ENCODE measurements at regions not wholly inside any gene's neighbourhood (a gene's known extent, or its start where the extent isn't known, plus 50 kb on each side); places are given as distances from the start of the nearest gene placed in this dataset.

DNA sequence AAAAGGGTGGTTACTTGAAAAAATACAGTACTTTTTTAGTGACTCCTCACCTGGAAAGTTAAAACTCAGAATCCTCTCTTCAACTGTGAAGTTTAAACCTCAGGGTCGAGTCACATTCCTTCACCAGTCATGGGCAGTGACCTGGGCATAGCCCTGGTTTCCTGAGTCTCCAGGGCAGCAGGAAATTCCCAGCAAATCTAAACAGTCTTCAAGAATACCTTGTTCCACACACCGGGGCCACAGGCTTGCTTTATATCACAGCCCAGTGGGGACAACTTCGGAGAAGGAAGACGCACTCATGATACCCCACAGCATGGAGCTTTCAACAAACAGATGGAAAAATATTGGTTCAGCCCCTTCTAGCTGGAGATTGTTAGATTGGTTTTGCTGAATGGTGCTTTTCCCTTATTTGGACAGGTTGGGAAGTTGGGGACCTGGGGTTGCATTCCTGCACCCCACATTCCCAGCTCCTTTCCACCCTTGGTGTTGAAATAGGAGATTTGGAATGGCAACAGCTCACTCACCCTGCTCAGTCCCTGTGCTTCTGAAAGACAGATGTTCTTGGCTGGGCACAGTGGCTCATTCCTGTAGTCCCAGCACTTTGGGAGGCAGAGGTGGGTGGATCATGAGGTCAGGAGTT lies 113.0 kb upstream of the TMEM170B start:
- TF ChIP-seq CTCF (IDR thresholded peaks at IDR 0.05) = no peak
- TF ChIP-seq POLR2A (IDR thresholded peaks at IDR 0.05) = no peak
- TF ChIP-seq EP300 (IDR thresholded peaks at IDR 0.05) = no peak
